NCI-H82 treated with DMSO at 0.1 percent for 48 hours (cell line): ENCODE measurements at regions not wholly inside any gene's neighbourhood (a gene's known extent, or its start where the extent isn't known, plus 50 kb on each side); places are given as distances from the start of the nearest gene placed in this dataset.
A peak's percentile ranks its signal among the peaks of the same experiment; 100 is the strongest.
"Not testable (repeated sequence)": the region's sequence is repeated elsewhere in the genome, so short reads cannot be mapped to it uniquely, and the experiment has no call there.

Experiments
- DNase-seq: peaks from one replicate; lab custom pipeline; 2025; ENCODE audit not compliant: unreplicated experiment; lab: John Stamatoyannopoulos, UW

- DNase-seq, result no peak
Observed at GRCh38 chr3:167106456-167106855, 273.6 kb downstream of the ZBBX start.

DNA sequence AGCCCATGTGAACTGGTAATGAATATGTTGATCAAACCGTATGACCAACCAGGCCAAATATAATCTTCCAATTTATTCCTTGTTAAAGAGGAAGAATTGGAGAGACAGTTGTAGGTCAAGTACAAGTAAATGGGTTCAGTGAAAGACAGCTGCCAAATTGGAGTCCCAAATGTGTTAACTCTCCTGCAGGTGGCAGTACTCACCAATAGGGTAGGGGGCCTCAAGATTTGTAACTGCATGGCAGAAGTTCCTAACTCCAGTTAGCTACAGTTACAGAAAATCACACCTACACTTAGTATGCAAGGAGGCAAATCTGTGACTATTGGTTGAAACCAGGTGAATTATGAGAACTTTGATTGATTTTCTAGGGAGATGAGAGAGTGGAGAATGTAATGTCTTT, 278.0 kb downstream of the ZBBX start:
- no peak for DNase-seq

- DNase-seq, result no peak
Observed at GRCh38 chr3:167100651-167101050, 279.4 kb downstream of the ZBBX start.

GRCh38 chr3:167100200-167100599, 279.9 kb downstream of the ZBBX start:
- no peak for DNase-seq

DNA sequence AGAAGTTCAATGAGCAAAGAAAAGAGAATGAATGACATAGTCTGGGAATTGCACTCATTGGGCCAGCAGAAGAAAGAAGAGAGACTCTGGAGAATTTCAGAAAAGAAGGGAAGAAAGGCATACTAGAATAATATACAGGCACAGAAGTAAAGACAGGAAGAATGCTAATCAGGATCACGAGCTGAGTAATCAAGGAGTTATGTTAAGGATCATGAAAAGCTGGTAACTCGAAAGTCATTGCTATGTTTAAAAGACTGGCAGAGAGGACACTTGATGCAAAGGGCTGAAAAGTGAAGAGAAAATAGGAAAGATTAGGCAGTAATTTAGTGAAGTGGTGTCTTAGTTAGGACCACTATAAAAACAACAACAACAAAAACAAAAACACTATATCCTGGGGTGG, 284.1 kb downstream of the ZBBX start:
- no peak for DNase-seq

DNA sequence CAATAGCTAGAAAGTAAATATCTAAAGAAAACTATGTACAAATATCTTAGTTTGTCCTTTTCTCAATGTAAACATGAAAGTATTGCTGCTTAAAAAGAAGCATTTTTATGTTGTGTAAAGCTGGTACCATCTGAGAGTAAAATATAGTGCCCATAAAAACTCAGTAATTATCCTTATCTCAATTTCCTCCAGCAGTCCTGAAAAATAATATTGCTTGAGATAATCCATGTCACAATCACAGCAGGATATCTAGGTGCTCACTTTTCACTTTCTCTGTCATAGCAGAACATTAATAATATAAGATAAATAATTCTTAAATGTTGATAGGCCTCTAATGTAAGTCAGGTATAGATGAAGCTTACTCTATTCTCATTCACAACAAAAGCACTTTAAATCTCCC, 285.5 kb downstream of the ZBBX start:
- no peak for DNase-seq

- peak; percentile 99 for DNase-seq
Observed at GRCh38 chr3:167091226-167091625, 288.9 kb downstream of the ZBBX start.

DNA sequence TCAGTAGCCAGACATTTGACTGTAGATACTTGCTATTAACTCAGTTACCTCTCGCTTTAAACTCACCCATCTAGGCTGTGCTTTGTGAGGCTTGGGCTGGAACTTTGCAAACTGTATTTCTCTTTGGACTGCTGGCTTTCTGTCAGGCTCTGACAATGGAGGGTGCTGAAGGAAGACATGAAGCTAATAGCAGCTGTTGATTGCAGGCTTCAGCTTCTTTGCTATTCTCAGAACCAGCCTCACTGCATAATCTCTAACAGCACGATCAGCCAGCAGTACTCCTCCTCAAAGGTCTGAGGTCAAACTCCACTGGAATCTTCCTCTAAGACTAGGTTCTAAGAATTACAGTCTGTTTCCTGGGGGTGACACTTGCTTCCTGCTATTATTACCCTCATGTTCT, 295.6 kb downstream of the ZBBX start:
- peak; percentile 35 for DNase-seq

DNA sequence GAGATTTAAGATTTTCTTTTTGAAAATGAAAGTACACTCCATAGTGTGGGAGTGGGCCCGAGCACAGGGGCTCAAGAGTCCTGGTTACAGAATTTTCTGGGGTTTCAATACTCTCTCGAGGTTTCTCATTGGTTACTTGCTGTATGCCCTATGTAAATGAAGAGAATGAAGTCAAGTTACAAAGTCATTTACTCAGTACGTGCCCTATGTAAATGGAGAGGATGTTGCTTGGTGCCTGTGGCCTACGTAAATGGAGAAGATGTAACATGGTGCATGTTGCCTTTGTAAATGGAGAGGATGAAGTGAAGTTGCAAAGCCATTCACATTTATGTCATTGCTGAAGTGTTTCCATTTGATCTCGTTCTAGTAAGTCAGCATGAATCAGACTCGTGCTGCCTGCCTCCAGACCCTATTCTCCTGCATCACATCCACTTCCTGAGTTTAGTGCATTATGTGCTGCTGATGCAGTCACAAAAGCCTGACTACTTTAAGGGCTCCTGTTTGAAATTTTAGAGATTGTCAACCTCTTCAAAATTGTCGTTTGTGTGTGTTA, 302.0 kb downstream of the ZBBX start:
- DNase-seq, result no peak

GRCh38 chr3:167067787-167068161, 312.3 kb downstream of the ZBBX start:
- no peak for DNase-seq

DNA sequence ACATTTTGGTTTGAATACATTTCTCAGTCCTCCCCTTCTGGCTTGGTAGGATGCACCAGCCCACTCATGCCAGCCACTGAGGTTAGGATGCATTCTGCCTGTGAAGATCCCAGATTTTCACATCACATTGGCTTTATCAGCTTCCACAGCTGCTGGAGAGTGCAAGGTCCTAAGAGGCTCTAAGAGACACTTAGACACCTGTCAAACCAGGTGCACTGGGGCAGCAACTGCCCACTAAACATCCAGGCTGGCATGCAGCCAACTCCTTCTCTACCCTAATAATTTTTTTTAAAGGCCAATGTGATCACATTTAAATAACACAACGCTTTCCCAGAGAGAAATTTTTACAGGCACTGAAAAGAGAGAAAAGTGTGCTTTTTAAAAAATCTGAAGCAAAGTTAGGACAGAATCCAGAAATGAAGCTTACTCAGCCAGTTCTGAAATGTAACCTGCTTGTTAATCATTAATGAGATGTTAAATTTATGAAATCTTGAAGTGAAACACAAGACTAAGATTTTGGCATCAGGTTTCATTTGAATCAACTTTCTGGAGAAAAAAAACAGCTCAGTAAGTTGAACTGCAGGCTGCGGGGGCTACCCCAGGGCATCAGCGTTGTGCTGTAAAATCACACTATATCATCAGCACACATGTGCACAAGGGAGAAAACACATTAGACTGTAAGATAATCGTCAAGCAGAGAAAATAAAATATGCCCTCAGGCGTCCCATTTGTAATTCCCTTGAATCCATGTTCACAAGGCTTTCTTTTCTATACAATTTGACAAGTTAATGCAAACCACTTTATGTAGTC, 312.9 kb downstream of the ZBBX start:
- peak; percentile 25 for DNase-seq

GRCh38 chr3:167057581-167057980, 322.5 kb downstream of the ZBBX start:
- no peak for DNase-seq

DNA sequence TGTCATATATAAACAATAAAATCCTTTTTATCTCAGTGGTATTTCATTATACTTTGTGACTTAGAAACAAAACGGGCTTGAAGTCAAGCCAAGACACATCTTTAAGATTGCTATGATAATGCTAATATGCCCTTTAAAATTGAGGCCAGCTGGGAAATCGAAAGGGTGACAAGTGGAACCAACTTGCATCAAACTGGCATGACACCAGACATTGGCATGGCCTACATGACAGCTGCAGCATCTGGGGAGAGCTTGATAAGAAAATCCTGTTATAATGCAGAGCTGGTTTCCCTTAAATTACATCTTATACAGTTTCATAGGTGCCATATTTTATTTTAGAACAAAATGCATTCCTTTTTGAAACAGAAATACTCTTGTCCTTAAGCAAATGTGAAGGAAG, 325.2 kb downstream of the ZBBX start:
- no peak for DNase-seq

GRCh38 chr3:167051421-167051820, 328.7 kb downstream of the ZBBX start:
- no peak for DNase-seq

DNA sequence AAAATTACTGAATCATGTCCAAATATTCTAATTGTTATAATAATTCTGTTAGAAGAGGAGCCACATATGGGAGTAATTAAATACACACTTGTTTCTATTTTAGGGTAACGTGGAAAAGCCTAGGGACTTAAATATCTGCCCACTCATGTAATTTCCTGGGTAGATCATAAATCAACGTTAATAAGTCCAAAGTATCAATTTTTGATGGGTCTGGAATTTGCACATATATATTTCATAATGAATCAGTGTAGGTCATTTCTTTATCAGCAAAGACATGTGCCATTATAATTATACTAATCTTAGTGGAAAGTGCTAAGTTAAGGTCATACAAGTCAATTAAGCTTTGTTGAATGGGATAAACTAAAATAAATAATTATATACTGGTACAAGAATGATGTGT, 346.2 kb downstream of the ZBBX start:
- no peak for DNase-seq

DNA sequence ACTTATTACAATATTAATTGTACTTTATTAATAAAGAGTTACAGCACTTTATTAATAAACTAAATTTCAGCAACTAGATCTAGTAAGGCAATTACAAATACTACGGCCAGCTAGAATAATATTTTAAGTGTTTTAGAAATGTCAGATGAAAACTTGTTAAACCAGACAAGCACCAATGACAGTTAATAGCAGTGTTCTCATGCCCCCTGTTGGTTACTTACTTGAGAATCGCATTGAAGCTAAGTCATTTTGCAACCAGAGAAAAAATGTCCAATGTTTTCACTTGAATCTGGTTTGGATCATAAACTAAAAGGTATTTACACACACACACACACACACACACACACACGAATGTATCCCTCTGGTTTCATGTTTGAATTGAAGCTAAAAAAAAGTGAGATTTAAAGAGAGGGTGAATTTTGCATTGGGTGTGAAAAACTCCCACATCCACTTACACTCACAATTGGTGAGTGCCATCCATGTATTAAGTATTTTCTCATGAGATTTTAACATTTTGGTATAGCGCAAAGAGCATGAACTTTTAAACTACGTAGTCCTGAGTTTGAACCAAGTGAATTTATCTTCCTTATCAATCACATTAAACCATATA, 347.7 kb downstream of the ZBBX start:
- peak; percentile 78 for DNase-seq

GRCh38 chr3:167031364-167032049, 348.6 kb downstream of the ZBBX start:
- DNase-seq, result peak; percentile 98

DNA sequence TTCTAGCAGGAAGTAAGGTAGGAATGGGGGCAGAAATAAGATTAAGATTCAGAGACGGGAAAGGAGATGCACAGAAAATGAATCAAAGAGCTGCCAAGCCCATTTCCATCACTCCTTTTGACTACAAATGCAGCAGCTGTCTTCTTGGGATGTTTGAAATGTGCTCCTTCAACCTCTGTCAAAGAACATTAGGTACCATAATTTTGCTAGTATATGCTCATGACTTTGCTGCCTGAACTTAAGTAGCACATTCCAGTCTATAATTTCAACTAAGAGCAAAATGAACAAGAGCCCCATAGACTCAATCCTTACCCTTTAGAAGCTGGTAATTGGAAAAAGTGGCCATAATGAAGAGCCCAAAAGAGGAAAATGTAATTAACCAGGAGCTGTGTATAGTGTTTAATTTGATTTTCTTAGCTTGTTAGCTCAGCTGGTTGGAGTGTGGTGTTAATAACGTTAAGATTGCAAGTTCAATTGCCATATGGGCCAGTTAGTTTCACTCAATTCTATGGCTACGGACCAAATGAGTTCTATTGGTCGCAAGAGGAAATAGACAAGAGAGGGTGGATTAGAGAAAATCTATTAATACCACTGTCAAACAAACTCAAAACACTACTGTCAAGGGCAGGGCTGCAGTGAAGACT, 349.9 kb downstream of the ZBBX start:
- peak; percentile 96 for DNase-seq

DNA sequence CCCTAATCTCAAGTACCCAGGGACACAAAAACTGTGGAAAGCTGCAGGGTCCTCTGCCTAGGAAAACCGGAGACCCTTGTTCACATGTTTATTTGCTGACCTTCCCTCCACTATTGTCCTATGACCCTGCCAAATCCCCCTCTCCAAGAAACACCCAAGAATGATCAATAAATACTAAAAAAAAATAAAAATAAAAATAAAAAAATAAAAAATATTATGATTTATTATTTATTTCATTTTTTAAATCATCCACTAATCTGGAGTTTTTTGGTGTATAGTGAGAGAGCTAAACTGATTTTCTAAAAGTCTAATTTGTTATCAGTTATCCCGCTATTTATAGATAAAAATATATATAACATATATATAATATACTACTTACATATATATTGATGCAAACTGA, 360.6 kb downstream of the ZBBX start:
- DNase-seq, result not testable (repeated sequence)

- not testable (repeated sequence) for DNase-seq
Observed at GRCh38 chr3:167018591-167019111, 361.4 kb downstream of the ZBBX start.

DNA sequence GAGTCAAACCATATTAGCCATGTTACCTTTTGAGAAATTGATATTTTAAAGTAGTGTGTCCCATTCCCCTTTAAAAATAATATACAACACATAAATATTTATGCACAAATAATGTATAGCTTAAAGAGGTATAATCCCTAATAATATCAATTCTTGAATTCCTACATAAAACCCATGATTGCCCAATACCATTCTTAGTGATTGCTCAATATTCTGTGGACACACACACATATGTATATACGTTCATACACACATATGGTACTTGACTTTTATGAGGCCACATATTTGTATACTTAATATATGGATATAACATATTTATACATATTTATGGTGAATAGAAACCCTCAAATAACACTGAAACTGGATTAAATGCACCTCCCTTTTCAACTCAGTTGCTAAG, 367.4 kb downstream of the ZBBX start:
- DNase-seq, result no peak
